GM19035 (cell line): ENCODE measurements at regions not wholly inside any gene's neighbourhood (a gene's known extent, or its start where the extent isn't known, plus 50 kb on each side); places are given as distances from the start of the nearest gene placed in this dataset.
"Not testable (repeated sequence)": the region's sequence is repeated elsewhere in the genome, so short reads cannot be mapped to it uniquely, and the experiment has no call there.

ENCODE experiments used
- ATAC-seq: cut with Tn5 transposase; IDR thresholded peaks from one replicate; pipeline ENCODE4 v1.9.1; 2021; ENCODE audit not compliant: unreplicated experiment

DNA sequence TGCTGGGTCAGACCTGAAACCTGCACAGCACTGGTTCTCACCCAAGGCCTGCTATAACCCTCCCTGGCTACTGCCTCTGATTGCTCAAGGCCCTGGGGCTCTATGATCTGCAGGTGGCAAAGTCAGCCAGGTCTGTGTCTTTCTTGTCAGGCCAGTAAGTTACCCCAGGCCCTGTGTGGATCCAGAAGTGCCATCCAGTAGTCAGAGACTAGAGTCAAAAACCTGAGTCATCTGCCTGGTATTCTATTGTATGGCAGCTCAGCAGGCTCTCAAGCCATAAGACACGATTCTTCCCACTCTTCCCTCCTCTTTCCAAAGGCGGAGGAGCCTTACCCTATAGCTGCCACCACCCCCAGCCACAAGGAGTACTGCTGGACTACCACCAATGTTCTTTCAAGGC lies 593.0 kb downstream of the FRK start:
- ATAC-seq: no peak

DNA sequence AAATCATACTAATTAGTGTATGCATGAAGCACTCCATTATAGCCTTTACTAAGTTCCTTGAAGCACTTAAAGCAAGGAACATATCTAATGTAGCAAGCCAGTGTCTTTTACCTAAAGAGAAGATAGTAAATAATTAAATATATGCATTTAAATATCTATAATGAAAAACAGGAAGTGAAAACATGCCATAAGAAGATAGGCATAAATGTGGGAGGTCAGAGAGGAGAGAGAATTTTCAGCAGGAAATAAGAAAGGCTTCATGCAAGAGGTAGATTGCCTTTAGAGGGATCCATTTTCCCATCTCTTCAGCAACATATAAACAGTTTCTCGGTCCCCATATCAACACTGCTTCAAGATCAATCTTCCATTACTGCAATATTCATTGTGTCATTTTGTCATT lies 599.8 kb downstream of the FRK start:
- ATAC-seq: no peak

DNA sequence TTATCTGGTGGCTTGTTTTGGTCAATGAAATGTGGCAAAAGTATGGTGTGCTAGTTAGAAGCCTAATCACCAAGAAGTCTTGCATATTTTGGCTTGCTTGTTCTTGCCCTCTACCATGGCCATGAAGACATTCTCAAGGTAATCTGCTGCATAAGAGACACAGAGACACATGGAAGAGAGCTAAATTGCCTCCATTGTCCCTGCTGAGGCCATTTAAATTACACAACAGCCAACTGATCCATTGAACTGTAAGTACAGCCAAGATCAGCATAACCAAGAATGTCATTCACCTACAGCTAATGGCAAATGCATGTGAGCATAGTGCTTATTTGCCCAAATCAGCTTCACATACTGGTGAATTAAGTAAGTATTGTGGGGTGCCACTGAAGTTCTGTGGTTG lies 603.8 kb downstream of the FRK start:
- ATAC-seq: no peak

DNA sequence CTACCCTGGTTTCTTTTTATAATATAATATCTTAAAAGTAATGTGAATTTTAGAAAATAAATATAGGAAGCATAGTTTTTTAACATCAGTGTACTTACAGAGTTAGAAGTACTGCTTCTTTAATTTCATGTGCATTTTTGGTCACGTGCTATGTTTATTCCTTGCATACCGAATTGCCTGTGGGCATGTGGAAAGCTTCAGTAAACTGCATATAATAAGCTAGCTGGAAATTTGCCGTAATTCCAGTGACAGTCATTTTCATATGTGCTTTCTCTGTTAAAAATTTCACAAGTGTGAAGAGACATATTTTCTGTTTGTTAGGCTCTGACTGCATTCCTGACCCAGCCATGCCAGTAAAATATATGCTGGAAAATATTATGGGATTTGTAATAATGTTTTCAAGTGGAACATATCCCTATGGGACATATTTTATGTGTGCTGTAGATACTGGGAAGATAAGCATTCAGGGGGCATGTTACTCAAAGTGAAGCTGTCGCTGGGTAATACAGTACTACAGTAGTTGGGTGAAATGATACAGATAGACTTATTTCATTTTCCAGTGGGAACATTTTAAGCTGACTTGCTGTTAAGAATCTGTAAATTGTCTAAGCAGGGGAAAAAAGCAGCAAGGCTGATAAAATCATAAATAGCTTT lies 616.7 kb downstream of the FRK start:
- no peak for ATAC-seq

DNA sequence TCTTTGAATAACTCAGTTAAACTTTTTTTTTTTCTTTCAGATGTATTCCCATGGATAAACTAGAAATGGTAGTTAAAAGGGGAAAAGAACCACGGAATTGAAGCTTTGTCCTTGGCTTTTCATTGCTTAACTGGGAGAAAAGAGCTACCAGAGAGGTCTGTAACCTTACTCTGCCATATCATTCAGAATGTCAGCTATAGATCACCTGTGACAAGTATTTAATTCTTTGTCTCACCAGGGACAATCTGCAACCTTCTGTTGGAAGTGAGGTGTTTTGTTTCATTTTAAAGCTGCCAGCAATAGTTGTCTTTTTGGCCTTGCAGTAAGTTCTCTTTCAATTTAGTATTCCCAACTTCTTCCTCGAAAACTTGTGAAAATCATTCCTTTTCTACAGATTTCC lies 618.4 kb downstream of the FRK start:
- ATAC-seq: no peak

DNA sequence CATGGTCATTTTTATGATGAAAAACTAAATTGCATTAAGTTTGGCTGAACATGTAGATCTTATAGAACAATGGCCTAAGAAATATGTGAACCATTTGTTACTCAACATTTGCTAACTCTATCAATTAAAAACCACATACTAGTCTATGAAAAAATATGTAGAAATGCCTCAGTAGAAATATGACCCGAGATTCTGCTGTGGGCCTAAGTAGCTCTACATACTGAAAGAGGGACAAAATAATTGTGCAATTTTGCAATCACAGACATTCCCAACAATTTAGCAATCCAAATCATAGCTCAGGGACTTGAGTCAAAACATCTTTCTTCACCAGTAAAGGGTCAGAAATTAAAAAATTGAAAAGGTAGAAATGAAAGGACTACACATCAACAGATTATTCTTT lies 619.0 kb downstream of the FRK start:
- ATAC-seq: no peak

DNA sequence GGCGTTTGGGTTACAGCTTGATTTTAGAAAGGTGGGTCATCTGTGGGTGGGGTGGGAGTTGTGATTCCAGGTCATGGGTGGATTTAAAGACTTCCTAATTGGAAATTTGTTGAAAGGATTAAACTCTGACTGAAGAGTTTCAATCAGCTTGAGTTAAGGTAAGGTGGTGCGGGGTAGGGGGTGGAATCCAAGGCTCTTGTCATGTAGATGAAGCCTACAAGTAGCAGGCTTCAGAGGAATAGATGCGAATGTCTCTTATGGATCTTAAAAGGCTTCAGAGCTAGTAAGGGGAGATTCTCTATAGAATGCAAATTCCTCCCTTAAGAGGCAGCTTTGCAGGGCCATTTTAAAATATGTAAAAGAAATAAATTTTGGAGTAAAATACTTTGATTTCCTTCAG lies 645.3 kb downstream of the FRK start:
- no peak for ATAC-seq

DNA sequence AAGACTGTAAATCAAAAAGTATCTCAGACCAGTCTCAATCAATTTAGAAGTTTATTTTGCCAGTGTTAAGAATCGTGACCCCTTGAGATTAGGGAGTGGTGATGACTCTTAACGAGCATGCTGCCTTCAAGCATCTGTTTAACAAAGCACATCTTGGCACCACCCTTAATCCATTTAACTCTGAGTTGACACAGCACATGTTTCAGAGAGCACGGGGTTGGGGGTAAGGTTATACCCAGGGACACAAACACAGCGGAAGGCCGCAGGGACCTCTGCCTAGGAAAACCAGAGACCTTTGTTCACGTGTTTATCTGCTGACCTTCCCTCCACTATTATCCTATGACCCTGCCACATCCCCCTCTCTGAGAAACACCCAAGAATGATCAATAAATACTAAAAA lies 645.8 kb downstream of the FRK start:
- not testable (repeated sequence) for ATAC-seq

DNA sequence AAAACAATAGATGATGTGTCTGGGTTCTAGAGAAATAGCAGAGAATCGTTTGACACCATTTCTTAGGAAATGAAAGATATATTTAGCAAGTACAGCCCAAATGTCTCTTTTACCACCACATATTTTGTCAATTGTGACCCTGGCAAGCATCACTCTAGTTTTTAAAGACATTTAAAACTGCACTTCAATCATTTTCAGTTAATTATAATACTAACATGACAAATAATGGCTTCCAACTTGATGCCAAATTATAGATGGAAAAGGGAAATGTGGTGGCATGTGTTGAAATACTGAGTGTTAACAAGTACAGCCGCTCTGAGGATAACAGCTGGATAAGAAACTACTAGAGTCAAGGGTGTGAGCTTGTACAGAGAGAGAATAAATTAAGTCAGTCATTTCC lies 648.9 kb downstream of the FRK start:
- no peak for ATAC-seq

DNA sequence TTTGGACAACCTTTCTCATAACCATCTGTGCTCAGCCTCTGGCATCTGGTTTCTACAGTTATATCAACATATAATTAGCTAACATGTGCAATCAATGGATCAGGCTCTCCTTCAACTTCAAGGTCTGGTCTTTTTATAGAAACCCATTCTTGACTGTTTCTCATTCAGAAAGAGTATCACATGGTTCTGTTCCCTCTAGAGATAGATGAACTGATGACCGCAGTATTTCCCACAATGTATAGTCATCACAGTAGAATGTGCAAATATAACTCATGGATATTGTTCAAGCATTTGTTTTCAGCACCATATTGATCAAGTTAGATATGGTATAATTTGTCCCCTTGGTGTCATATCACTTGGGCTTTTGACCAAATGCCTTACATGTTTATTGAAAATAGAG lies 656.2 kb downstream of the FRK start:
- no peak for ATAC-seq

DNA sequence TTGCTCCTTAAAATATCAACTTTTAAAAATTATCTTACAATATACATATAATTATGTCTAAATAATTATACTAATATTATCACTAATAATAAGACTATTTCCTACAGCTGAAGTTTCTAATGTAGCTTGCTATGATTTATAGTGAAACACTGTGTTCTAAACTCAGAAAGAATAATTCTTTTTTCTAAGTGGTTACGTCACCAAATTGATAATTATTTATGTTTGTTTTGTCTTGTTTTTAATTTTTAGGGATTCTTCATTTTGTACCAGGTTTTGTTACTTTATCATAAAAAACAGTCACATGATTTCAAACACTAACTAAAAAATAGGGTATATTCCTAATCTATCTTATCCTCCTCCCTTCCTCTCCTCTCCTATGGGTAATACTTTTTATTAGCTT lies 662.1 kb downstream of the FRK start:
- no peak for ATAC-seq

DNA sequence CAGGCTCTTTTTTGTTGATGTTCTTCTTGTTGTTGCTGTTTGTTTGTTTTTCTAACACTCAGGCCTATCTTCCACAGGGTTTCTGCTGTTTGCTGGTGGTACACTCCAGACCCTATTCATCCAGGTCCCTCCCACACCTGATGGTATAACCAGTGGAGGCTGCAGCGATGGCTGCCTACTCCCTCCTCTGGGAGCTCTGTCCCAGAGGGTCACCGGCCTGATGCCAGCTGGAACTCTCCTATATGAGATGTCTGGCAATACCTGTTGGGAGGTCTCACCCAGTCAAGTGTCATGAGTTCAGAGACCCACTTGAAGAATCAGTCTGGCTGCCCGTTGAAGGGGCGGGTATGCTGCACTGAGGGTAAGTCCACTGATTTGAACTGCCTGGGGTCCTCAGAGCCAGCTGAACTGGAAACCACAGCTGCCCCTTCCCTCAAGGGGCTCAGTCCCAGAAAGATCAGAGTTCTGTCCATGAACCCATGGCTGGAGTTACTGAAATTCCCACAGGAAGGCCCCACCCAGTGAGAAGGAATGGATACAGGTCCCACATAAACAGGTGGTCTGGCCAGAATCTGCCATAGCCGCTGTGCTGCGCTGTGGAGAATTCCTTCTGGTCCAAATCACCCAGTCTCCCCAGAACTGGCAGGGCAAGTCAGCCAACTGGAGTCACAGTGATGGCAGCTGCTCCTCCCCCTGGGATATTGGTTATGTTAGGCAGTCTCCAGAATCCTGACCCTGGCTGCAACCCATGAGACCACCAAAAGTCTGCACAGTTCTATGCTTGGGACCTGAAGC lies 664.4 kb downstream of the FRK start:
- ATAC-seq: no peak

DNA sequence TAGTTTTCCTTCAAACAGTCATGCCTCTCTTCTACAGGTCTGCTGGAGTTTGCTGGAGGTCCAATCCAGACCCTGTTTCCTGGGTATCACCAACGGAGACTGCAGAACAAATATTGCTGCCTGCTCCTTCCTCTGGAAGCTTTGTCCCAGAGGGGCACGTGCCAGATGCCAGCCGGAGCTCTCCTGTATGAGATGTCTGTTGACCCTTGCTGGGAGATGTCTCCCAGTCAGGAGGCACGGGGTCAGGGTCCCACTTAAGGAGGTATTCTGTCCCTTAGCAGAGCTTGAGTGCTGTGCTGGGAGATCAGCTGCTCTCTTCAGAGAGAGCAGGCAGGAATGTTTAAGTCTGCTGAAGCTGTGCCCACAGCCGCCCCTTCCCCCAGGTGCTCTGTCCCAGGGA lies 666.9 kb downstream of the FRK start:
- no peak for ATAC-seq

DNA sequence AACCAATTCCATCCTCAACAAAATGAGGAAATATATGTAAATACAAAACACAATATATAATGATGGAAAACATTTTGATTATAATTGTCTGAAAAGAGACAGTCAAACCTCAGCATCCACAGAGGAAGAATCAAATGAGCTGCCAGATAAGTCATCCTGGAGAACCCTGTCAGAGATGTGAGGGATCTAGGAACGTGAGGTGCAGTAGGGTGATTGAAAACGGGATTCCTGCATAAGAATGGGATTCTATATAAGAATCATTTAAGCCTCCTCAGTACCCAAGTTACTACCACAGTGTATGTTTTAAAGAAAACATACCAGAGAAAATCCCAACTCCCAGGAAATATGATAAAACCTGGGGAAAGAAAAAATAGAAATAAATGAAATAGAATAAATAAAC lies 690.5 kb downstream of the FRK start:
- ATAC-seq: no peak

DNA sequence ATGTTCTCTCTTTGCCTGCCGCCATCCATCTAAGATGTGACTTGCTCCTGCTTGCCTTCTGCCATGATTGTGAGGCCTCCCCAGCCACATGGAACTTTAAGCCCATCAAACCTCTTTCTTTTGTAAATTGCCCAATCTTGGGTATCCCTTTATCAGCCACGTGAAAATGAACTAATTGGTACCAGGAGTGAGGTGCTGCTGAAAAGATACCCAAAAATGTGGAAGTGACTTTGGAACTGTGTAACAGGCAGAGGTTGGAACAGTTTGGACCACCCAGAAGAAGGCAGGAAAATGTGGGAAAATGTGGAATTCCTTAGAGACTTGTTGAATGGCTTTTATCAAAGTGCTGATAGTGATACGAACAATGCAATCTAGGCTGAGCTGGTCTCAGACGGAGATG lies 694.9 kb downstream of the FRK start:
- no peak for ATAC-seq

DNA sequence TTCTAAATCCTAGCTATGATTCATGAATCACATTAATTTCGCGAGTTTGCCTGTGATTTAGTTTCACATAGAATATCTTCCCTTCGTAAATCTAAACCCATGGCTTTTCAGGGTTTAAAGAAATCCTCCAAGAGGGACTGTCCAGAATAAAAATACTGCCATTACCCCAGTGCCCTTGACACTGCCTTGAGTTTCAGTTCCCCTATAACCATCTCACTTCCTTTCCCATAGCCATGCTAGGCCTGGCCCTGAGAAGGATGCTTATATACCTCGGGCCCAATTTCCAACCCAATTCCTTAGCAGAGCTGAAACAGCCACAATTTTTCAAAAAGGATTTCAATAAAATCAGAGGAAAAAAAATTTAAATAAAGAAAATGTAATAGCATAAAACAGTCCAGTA lies 697.3 kb downstream of the FRK start:
- ATAC-seq: no peak

DNA sequence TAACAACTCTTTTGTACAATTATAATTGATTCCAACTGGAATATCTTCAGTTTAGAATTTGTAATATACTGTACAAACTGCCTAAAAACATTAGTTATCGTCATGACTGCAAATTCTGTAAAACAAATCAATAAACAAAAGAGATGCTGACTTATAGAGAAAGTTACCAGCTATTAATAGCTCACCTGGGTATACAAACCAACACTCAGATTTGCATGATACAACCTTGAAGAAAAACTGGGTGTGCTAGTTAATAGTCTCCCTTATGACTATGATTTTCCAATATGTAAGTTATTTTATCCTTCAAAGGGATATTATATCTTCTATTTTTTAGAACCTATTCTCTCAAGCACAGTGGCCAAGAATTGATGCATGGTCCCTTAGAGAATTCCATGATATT lies 698.5 kb downstream of the FRK start:
- no peak for ATAC-seq

DNA sequence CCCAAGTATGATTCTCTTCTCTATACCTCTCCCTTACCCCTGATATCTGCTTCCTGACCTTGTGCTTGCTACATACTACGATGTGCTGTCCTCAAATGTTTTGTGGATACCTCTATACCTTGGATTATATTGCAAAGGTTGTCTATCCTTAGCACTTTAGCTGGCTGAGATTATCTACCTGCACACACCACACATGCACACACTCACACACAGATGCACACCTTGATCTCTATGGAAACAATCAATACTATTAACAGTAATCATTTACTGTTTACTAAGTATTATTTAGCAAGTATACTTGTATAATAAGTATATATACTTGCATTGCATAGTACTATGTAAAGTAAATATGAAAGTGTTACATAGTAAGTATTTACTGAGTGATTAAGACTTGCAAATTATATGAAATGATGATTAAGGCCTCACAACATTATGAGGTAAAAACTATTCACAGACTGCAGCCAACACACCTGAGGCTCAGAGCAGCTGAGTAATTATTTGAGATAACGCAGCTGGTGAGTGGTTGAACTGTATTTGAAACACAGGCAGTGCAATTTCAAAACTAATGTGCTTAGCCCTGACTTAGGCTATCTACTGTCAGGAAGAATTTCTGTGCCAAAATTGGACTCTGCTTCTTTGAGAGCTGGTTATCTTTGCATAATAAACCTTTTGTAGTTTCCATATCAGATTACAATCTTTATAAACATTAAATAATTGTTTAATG lies 699.9 kb downstream of the FRK start:
- ATAC-seq: no peak

DNA sequence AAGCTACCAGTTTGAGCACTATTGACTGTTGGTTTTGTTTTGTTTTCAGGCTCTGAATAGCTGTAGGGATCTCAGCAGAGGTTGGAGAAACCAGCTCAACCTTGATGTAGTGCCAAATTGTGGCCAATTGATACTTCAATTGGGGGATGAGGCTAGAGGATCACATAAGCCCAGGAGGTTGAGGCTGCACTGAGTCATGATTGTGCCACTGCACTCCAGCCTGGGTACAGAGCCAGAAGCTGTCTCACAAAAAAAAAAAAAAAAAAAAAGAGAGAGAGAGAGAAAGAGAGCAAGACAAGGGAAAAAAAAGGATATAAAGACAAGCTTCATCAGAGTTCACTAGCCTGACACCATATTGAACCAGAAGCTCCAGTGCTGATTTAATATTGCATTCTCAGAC lies 702.1 kb downstream of the FRK start:
- no peak for ATAC-seq

DNA sequence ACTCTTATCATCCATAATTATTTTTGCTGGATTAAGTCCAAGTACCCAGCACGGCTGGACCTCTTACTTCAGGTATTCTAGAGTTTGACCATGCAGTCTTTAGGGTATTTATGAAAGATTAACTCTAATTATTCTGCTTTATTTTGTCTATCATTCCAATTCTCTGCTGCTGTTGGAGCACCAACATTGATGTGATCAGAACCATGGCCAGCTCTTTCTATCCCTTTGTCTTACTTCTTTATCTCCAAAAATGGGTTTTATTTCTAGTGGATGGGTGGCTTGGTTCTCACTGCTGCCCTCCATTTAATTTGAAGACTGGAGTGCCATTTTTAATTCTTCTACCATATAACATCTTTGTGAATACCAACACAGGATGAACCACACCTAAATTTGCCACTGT lies 704.3 kb downstream of the FRK start:
- no peak for ATAC-seq

DNA sequence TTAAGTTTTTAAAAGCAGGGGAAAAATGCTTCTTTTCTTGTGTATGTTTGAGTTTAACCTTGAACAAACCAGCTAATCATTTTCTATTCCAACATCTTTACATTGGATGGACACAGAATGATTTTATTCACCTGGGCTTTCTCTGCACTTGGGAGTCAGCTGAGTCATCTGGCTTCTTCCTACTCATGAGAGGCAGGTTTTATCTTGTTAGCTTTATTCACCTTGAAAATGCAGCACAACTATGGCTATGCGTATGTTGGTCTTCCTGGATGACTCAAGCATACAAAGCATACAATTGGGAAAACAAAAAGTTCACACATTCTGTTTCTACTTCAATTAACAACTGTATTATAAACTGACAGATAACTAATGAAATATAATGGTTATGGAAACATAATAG lies 737.7 kb downstream of the FRK start:
- ATAC-seq: no peak

DNA sequence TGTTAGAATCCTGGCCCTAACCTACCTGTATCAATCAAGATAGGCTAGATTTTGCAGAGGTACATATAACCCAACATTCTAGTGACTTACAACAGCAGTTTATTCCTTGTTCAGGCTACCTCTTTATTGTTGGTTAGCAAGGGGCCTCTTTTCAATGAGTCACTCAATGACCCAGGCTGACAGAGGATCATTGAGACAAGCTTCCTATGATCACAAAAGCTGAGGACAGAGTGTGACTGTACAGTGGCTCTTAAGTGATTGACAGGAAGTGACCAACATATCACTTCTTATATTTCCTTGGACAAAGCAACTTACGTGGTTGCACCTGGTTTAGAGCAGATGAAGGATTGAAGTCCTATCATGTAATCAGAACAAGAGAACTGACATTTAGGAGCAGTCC lies 740.9 kb downstream of the FRK start:
- no peak for ATAC-seq
